ENCODE measurements at regions not wholly inside any gene's neighbourhood (a gene's known extent, or its start where the extent isn't known, plus 50 kb on each side); places are given as distances from the start of the nearest gene placed in this dataset.

GRCh38 chr18:45163871-45164270, 451.4 kb upstream of the SLC14A2 start:
- no peaks in the 10 kb centered on the region for H3K27me3 ChIP-seq (ENCODE audit: insufficient read depth, poor library complexity, severe bottlenecking)
- no peak for ATAC-seq (ENCODE audit: low read depth)
- no peak overlapping the region for H3K27ac ChIP-seq (ENCODE audit: poor library complexity, severe bottlenecking)
- H3K4me3 ChIP-seq (ENCODE audit: severe bottlenecking) = no peak overlapping the region
- TF ChIP-seq CTCF (IDR thresholded peaks at IDR 0.05; ENCODE audit: poor library complexity, severe bottlenecking) = no peak
- peaks cover 29% of the 10 kb centered on the region for H3K4me1 ChIP-seq (ENCODE audit: insufficient read depth, poor library complexity, severe bottlenecking)
- no peaks in the 10 kb centered on the region for H3K9me3 ChIP-seq (ENCODE audit: severe bottlenecking)
- no peaks in the 10 kb centered on the region for H3K36me3 ChIP-seq (ENCODE audit: low read depth)
- no peak for DNase-seq (ENCODE audit: low spot score)

DNA sequence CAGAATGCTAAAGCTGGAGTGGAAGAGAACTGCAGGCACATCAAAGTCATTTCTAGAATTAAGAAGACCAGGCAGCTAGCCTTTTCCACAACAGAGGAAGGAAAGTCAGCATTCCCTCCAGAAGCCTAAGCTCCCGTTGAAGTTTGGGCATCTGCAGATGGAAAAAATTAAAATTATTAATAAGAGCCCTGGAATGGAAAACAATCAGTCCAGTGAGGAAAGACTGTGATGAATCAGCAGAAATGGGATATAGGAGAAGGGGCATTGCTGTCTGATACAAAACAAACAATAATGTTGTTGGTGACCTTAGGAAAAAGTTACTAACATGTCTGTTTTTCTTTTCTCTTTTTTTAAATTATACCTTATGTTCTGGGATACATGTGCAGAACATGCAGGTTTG, 450.7 kb upstream of the SLC14A2 start:
- ATAC-seq (ENCODE audit: low read depth) (no peak), DNase-seq (ENCODE audit: low spot score) (no peak)
- no peak for TF ChIP-seq CTCF (IDR thresholded peaks at IDR 0.05; ENCODE audit: poor library complexity, severe bottlenecking)

DNA sequence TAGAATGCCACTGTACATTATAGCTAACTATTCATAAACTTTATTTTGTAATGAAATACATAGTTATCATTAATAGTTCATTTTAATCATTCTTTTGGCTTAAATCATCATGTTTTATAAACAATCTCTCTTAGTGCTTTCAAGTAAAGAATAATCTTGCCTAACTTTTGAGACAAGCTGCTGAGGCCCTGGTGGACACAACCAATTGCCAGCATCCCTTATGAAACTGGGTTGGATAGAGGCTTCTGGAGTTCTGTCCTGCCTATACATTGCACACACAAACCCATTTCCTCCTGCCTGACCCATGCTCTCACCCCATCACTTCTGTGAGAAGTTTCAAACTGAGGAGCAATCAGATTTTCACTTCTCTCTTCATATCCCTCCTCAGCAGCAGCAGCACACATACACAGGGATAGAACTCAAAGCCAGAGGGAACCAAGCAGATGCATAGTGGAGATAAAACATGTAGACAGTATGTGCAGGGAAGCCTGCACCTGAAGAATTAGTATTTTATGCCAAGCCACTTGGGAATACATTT, 450.0 kb upstream of the SLC14A2 start:
- H3K27ac ChIP-seq (ENCODE audit: poor library complexity, severe bottlenecking) = no peak overlapping the region
- H3K4me3 ChIP-seq (ENCODE audit: severe bottlenecking) = no peak overlapping the region
- H3K27me3 ChIP-seq (ENCODE audit: insufficient read depth, poor library complexity, severe bottlenecking) = no peaks in the 10 kb centered on the region
- peaks cover 42% of the 10 kb centered on the region for H3K4me1 ChIP-seq (ENCODE audit: insufficient read depth, poor library complexity, severe bottlenecking)
- H3K9me3 ChIP-seq (ENCODE audit: severe bottlenecking) = no peaks in the 10 kb centered on the region
- ATAC-seq (ENCODE audit: low read depth) (no peak), DNase-seq (ENCODE audit: low spot score) (no peak)
- TF ChIP-seq CTCF (IDR thresholded peaks at IDR 0.05; ENCODE audit: poor library complexity, severe bottlenecking) = no peak
- H3K36me3 ChIP-seq (ENCODE audit: low read depth) = no peaks in the 10 kb centered on the region

More for the DNA sequence above, 450.7 kb upstream of the SLC14A2 start:
- Histone ChIP-seq H3K27me3 (ENCODE audit: insufficient read depth, poor library complexity, severe bottlenecking) (no peaks in the 10 kb centered on the region), H3K4me3 (ENCODE audit: severe bottlenecking) (no peak overlapping the region), H3K36me3 (ENCODE audit: low read depth) (no peaks in the 10 kb centered on the region), H3K27ac (ENCODE audit: poor library complexity, severe bottlenecking) (no peak overlapping the region), H3K4me1 (ENCODE audit: insufficient read depth, poor library complexity, severe bottlenecking) (peaks cover 36% of the 10 kb centered on the region), H3K9me3 (ENCODE audit: severe bottlenecking) (no peaks in the 10 kb centered on the region)

- Histone ChIP-seq H3K4me3 (ENCODE audit: severe bottlenecking) (no peak overlapping the region), H3K4me1 (ENCODE audit: insufficient read depth, poor library complexity, severe bottlenecking) (peaks cover 42% of the 10 kb centered on the region), H3K27ac (ENCODE audit: poor library complexity, severe bottlenecking) (peak overlapping the region; percentile 77), H3K9me3 (ENCODE audit: severe bottlenecking) (no peaks in the 10 kb centered on the region), H3K27me3 (ENCODE audit: insufficient read depth, poor library complexity, severe bottlenecking) (no peaks in the 10 kb centered on the region), H3K36me3 (ENCODE audit: low read depth) (no peaks in the 10 kb centered on the region)
- no peak for DNase-seq (ENCODE audit: low spot score)
- ATAC-seq (ENCODE audit: low read depth) = no peak
- no peak for TF ChIP-seq CTCF (IDR thresholded peaks at IDR 0.05; ENCODE audit: poor library complexity, severe bottlenecking)
Observed at GRCh38 chr18:45165871-45166270, 449.4 kb upstream of the SLC14A2 start.

DNA sequence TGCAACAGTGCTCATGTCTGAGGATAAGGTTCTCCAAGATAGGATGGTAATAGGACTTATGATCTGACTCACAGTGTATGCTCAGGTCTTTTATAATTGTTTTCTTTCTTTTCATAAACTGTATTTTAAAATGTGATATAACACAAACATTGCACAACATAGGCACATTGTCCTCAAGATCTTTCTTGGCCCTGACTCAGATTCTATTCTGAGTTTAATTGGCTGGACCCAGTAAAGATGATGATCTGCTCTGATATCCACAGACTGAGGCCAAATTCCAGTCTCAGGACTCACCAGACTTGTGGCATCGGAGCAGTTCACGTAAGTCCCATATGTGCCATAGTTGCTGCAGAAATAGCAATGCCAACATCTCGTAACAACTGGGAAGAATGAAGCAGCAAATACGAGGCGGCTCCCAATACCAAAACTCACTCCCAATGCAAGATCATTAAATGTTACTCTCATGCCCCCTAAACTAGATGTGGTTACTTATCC, 448.9 kb upstream of the SLC14A2 start:
- Histone ChIP-seq H3K4me1 (ENCODE audit: insufficient read depth, poor library complexity, severe bottlenecking) (peaks cover 42% of the 10 kb centered on the region), H3K36me3 (ENCODE audit: low read depth) (no peaks in the 10 kb centered on the region), H3K27me3 (ENCODE audit: insufficient read depth, poor library complexity, severe bottlenecking) (no peaks in the 10 kb centered on the region), H3K9me3 (ENCODE audit: severe bottlenecking) (no peaks in the 10 kb centered on the region), H3K4me3 (ENCODE audit: severe bottlenecking) (no peak overlapping the region), H3K27ac (ENCODE audit: poor library complexity, severe bottlenecking) (peak overlapping the region; percentile 77)
- peak; percentile 85 for ATAC-seq (ENCODE audit: low read depth)
- DNase-seq (ENCODE audit: low spot score) = peak; percentile 75
- TF ChIP-seq CTCF (IDR thresholded peaks at IDR 0.05; ENCODE audit: poor library complexity, severe bottlenecking) = no peak
